ENCODE measurements at regions not wholly inside any gene's neighbourhood (a gene's known extent, or its start where the extent isn't known, plus 50 kb on each side); places are given as distances from the start of the nearest gene placed in this dataset.

- H3K27me3 Mint-ChIP-seq (ENCODE audit: low read depth) = no peaks in the 10 kb centered on the region
- H3K36me3 Mint-ChIP-seq (ENCODE audit: low read depth) = no peaks in the 10 kb centered on the region
- no peak overlapping the region for H3K4me3 Mint-ChIP-seq
- no peak overlapping the region for H3K27ac Mint-ChIP-seq
- no peaks in the 10 kb centered on the region for H3K9me3 Mint-ChIP-seq
- H3K4me1 Mint-ChIP-seq = peaks cover 2% of the 10 kb centered on the region
- no peak for TF ChIP-seq CTCF (IDR thresholded peaks at IDR 0.05; ENCODE audit: unreplicated experiment in 3 of 3)
Observed at GRCh38 chr1:194684636-194685035, 1498.2 kb upstream of the B3GALT2 start.

DNA sequence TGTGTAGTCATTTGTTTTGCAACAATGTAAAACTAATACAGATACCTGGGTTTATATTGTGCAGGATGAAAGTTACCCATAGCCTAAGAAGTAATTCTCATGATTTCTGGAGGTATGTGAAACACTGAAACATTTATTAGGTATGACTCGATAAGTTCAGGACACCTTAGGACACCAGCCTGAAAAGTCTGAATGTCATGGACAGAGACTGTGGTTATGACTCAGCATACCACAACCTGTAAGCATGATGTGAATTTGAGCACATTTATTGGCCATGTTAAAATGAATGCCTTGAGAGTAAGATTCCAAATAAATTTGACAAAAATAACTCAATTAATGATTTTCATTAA lies 1471.7 kb upstream of the B3GALT2 start:
- Mint-ChIP-seq H3K4me3 (no peak overlapping the region), H3K36me3 (ENCODE audit: low read depth) (no peaks in the 10 kb centered on the region), H3K9me3 (peaks cover 2% of the 10 kb centered on the region), H3K4me1 (no peaks in the 10 kb centered on the region), H3K27me3 (ENCODE audit: low read depth) (no peaks in the 10 kb centered on the region), H3K27ac (no peak overlapping the region)
- no peak for TF ChIP-seq CTCF (IDR thresholded peaks at IDR 0.05; ENCODE audit: unreplicated experiment in 3 of 3)

DNA sequence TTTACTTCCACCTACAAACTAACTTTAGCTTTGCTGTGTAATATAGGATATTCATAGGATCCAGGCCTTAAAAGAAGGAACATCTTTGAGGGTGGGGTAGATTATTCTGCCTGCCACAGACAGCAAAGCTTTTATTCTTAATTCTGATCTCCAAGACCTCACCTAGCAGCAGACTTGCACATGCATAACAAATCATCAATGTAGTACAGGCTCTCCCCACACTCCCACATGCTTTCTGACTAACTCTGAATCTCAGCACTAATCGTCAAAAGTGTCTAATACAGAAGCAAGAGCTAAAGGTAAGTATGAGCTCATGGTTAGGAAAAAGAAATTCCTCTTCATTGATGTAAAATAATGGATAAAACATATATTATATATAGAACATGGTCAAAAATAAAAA lies 1468.5 kb upstream of the B3GALT2 start:
- H3K36me3 Mint-ChIP-seq (ENCODE audit: low read depth) = no peaks in the 10 kb centered on the region
- H3K4me1 Mint-ChIP-seq = no peaks in the 10 kb centered on the region
- no peak overlapping the region for H3K27ac Mint-ChIP-seq
- TF ChIP-seq CTCF (IDR thresholded peaks at IDR 0.05; ENCODE audit: unreplicated experiment in 3 of 3) = no peak
- H3K27me3 Mint-ChIP-seq (ENCODE audit: low read depth) = no peaks in the 10 kb centered on the region
- no peak overlapping the region for H3K4me3 Mint-ChIP-seq
- H3K9me3 Mint-ChIP-seq = no peaks in the 10 kb centered on the region

DNA sequence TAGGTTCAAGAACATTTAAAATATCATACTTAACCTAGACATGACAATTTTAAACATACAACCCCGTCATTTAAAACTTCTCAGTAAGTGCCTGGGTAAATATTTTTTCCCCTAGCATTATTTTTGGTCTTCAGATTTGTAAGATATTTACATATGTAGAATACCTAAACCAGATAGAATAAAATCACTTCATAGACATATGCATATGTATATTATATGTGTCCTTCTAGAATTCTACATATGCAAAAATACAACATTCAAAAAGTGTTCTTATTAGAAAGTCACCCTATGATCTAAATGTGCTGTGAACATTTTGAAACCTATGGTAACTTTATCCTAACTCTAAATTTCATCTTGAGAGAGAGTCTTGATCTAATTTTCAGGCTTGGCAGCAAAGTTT lies 1467.0 kb upstream of the B3GALT2 start:
- Mint-ChIP-seq H3K27ac (no peak overlapping the region), H3K9me3 (no peaks in the 10 kb centered on the region), H3K36me3 (ENCODE audit: low read depth) (no peaks in the 10 kb centered on the region), H3K4me3 (no peak overlapping the region), H3K27me3 (ENCODE audit: low read depth) (no peaks in the 10 kb centered on the region), H3K4me1 (no peaks in the 10 kb centered on the region)
- TF ChIP-seq CTCF (IDR thresholded peaks at IDR 0.05; ENCODE audit: unreplicated experiment in 3 of 3) = no peak

- Mint-ChIP-seq H3K9me3 (no peaks in the 10 kb centered on the region), H3K4me3 (no peak overlapping the region), H3K4me1 (no peaks in the 10 kb centered on the region), H3K27me3 (ENCODE audit: low read depth) (no peaks in the 10 kb centered on the region), H3K36me3 (ENCODE audit: low read depth) (no peaks in the 10 kb centered on the region), H3K27ac (no peak overlapping the region)
- no peak for TF ChIP-seq CTCF (IDR thresholded peaks at IDR 0.05; ENCODE audit: unreplicated experiment in 3 of 3)
Observed at GRCh38 chr1:194647118-194647517, 1460.7 kb upstream of the B3GALT2 start.

DNA sequence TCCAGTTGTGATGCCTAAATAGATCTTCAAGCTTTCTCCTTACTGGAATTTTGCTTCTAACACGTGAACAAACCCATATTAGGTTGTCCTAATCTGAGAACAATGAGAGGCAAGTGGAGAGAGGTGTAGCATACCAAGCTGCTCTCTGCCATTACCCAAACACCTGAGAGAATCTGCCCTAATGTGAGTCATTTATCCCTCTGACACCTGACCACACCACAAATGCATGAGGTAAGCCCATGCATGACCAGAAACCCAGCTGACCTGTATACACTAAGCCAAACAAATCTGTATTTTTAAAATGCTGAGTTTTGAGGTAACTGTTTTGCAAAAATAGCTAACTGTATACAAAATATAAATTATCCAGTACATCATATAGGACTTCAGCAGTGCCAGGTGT lies 1458.1 kb upstream of the B3GALT2 start:
- Mint-ChIP-seq H3K36me3 (ENCODE audit: low read depth) (no peaks in the 10 kb centered on the region), H3K9me3 (peaks cover 3% of the 10 kb centered on the region), H3K4me1 (no peaks in the 10 kb centered on the region), H3K27ac (no peak overlapping the region), H3K27me3 (ENCODE audit: low read depth) (no peaks in the 10 kb centered on the region), H3K4me3 (no peak overlapping the region)
- TF ChIP-seq CTCF (IDR thresholded peaks at IDR 0.05; ENCODE audit: unreplicated experiment in 3 of 3) = no peak
